Neural progenitor cell (in vitro differentiated cells): ENCODE measurements at regions not wholly inside any gene's neighbourhood (a gene's known extent, or its start where the extent isn't known, plus 50 kb on each side); places are given as distances from the start of the nearest gene placed in this dataset.

Experiments used
- DNase-seq: peaks from one replicate; pipeline ENCODE4 v3.0.0-alpha.2; 2016; ENCODE audit warnings: low spot score
- H2AFZ ChIP-seq: fragments of 200-600 bp; sonication (generic); replicated peaks from 2 replicates; pipeline ENCODE4 v1.6.1; 2016; ENCODE audit warnings: antibody characterized with exemption
- H3F3A ChIP-seq: fragments of 200-600 bp; sonication (generic); 2 replicates; pipeline ENCODE4 v1.6.1; 2016; ENCODE audit warnings: antibody characterized with exemption, low read depth
- H3K27ac ChIP-seq: fragments of 200-600 bp; sonication (generic); 2 replicates; pipeline ENCODE4 v1.5.1; 2016; ENCODE audit warnings: mild to moderate bottlenecking
- H3K27me3 ChIP-seq: fragments of 200-600 bp; sonication (generic); 2 replicates; pipeline ENCODE4 v1.6.1; 2016; ENCODE audit warnings: mild to moderate bottlenecking, moderate library complexity
- H3K36me3 ChIP-seq: fragments of 200-600 bp; sonication (generic); 2 replicates; pipeline ENCODE4 v1.5.1; 2016
- H3K4me1 ChIP-seq: fragments of 200-600 bp; sonication (generic); 2 replicates; pipeline ENCODE4 v1.6.1; 2016; ENCODE audit warnings: mixed run types
- H3K4me2 ChIP-seq: fragments of 200-600 bp; sonication (generic); 2 replicates; pipeline ENCODE4 v1.6.1; 2016
- H3K4me3 ChIP-seq: fragments of 200-600 bp; sonication (generic); 2 replicates; pipeline ENCODE4 v1.5.1; 2016
- H3K79me2 ChIP-seq: fragments of 200-600 bp; sonication (generic); 2 replicates; pipeline ENCODE4 v1.6.1; 2016; ENCODE audit warnings: low read depth
- H3K9ac ChIP-seq: fragments of 200-600 bp; sonication (generic); 2 replicates; pipeline ENCODE4 v1.6.1; 2016
- H3K9me3 ChIP-seq: fragments of 200-600 bp; sonication (generic); 2 replicates; pipeline ENCODE4 v1.5.1; 2016; ENCODE audit warnings: low read depth
- H4K20me1 ChIP-seq: fragments of 200-600 bp; sonication (generic); 2 replicates; pipeline ENCODE4 v1.6.1; 2016; ENCODE audit warnings: low read depth
- H3K27ac Mint-ChIP-seq: 3 replicates; pipeline ENCODE4 v1.8.0; 2021; ENCODE audit warnings: mixed read lengths
- H3K27me3 Mint-ChIP-seq: 2 replicates; pipeline ENCODE4 v1.8.0; 2022; ENCODE audit warnings: low read depth, mild to moderate bottlenecking, inconsistent platforms, moderate library complexity, mixed read lengths; ENCODE audit not compliant: insufficient read depth
- H3K36me3 Mint-ChIP-seq: 3 replicates; pipeline ENCODE4 v1.8.0; 2021; ENCODE audit warnings: mixed read lengths
- H3K4me1 Mint-ChIP-seq: 3 replicates; pipeline ENCODE4 v1.8.0; 2021; ENCODE audit warnings: mixed read lengths
- H3K4me3 Mint-ChIP-seq: 3 replicates; pipeline ENCODE4 v1.8.0; 2021; ENCODE audit warnings: mild to moderate bottlenecking, moderate library complexity, mixed read lengths
- H3K9me3 Mint-ChIP-seq: 3 replicates; pipeline ENCODE4 v1.8.0; 2020; ENCODE audit warnings: mixed read lengths
- CTCF ChIP-seq: fragments of 200-600 bp; sonication (generic); IDR thresholded peaks from 2 replicates; pipeline ENCODE4 v1.5.1; 2017; ENCODE audit warnings: antibody characterized with exemption, mild to moderate bottlenecking
- EZH2 ChIP-seq: fragments of 200-600 bp; sonication (generic); IDR thresholded peaks from 2 replicates; pipeline ENCODE4 v1.6.1; 2017; ENCODE audit warnings: antibody characterized with exemption, mild to moderate bottlenecking, moderate library complexity
- EZH2phosphoT487 ChIP-seq: fragments of 200-600 bp; sonication (generic); IDR thresholded peaks from 2 replicates; pipeline ENCODE4 v1.6.1; 2017; ENCODE audit warnings: antibody characterized with exemption

- no peaks in the 10 kb centered on the region for H3K27me3 ChIP-seq
- TF ChIP-seq EZH2phosphoT487, result no peak
- H3K4me2 ChIP-seq, result no peak overlapping the region
- H3K79me2 ChIP-seq, result no peaks in the 10 kb centered on the region
- H4K20me1 ChIP-seq, result no peaks in the 10 kb centered on the region
- no peak overlapping the region for H3K4me3 ChIP-seq
- H3K36me3 ChIP-seq, result no peaks in the 10 kb centered on the region
- no peaks in the 10 kb centered on the region for H3K4me1 Mint-ChIP-seq
- H3K36me3 Mint-ChIP-seq, result no peaks in the 10 kb centered on the region
- no peak overlapping the region for H2AFZ ChIP-seq
- H3K27ac ChIP-seq, result no peak overlapping the region
- H3K27ac Mint-ChIP-seq, result no peak overlapping the region
- H3K9me3 ChIP-seq, result no peaks in the 10 kb centered on the region
- H3K9ac ChIP-seq, result no peak overlapping the region
- H3K4me3 Mint-ChIP-seq, result no peak overlapping the region
- no peak for DNase-seq
- H3K4me1 ChIP-seq, result no peaks in the 10 kb centered on the region
- no peaks in the 10 kb centered on the region for H3F3A ChIP-seq
- H3K9me3 Mint-ChIP-seq, result no peaks in the 10 kb centered on the region
- no peaks in the 10 kb centered on the region for H3K27me3 Mint-ChIP-seq
These were observed 83.1 kb upstream of the SLC5A12 start for GRCh38 chr11:26805001-26805400.

GRCh38 chr11:26806219-26806618, 84.4 kb upstream of the SLC5A12 start:
- Histone ChIP-seq H2AFZ (no peak overlapping the region), H3K79me2 (no peaks in the 10 kb centered on the region), H3F3A (no peaks in the 10 kb centered on the region), H3K36me3 (no peaks in the 10 kb centered on the region), H4K20me1 (no peaks in the 10 kb centered on the region), H3K27ac (no peak overlapping the region), H3K27me3 (no peaks in the 10 kb centered on the region), H3K4me1 (no peaks in the 10 kb centered on the region), H3K9me3 (peaks cover 4% of the 10 kb centered on the region), H3K9ac (no peak overlapping the region), H3K4me3 (no peak overlapping the region), H3K4me2 (no peak overlapping the region)
- H3K4me3 Mint-ChIP-seq, result no peak overlapping the region
- no peak for DNase-seq
- H3K27me3 Mint-ChIP-seq, result no peaks in the 10 kb centered on the region
- TF ChIP-seq EZH2phosphoT487, result no peak
- TF ChIP-seq EZH2, result no peak
- TF ChIP-seq CTCF, result no peak
- no peaks in the 10 kb centered on the region for H3K9me3 Mint-ChIP-seq
- no peak overlapping the region for H3K27ac Mint-ChIP-seq
- no peaks in the 10 kb centered on the region for H3K4me1 Mint-ChIP-seq
- no peaks in the 10 kb centered on the region for H3K36me3 Mint-ChIP-seq

GRCh38 chr11:26820739-26821138, 98.9 kb upstream of the SLC5A12 start:
- Mint-ChIP-seq H3K36me3 (peaks cover 11% of the 10 kb centered on the region), H3K27me3 (peaks cover 4% of the 10 kb centered on the region), H3K4me1 (no peaks in the 10 kb centered on the region), H3K4me3 (no peak overlapping the region), H3K9me3 (peaks cover 36% of the 10 kb centered on the region), H3K27ac (no peak overlapping the region)
- peaks cover 9% of the 10 kb centered on the region for H3K9me3 ChIP-seq
- DNase-seq, result no peak
- no peaks in the 10 kb centered on the region for H3K79me2 ChIP-seq
- H3K4me1 ChIP-seq, result no peaks in the 10 kb centered on the region
- H3K9ac ChIP-seq, result no peak overlapping the region
- no peaks in the 10 kb centered on the region for H3K36me3 ChIP-seq
- H3K27me3 ChIP-seq, result no peaks in the 10 kb centered on the region
- no peaks in the 10 kb centered on the region for H4K20me1 ChIP-seq
- H3K4me2 ChIP-seq, result no peak overlapping the region
- TF ChIP-seq CTCF (no peak), EZH2 (no peak), EZH2phosphoT487 (no peak)
- H2AFZ ChIP-seq, result no peak overlapping the region
- no peak overlapping the region for H3K27ac ChIP-seq
- no peaks in the 10 kb centered on the region for H3F3A ChIP-seq
- H3K4me3 ChIP-seq, result no peak overlapping the region

GRCh38 chr11:26823963-26824362, 102.1 kb upstream of the SLC5A12 start:
- H3K27ac Mint-ChIP-seq, result no peak overlapping the region
- H3K4me1 ChIP-seq, result no peaks in the 10 kb centered on the region
- H3K27ac ChIP-seq, result no peak overlapping the region
- H4K20me1 ChIP-seq, result no peaks in the 10 kb centered on the region
- no peaks in the 10 kb centered on the region for H3F3A ChIP-seq
- no peak overlapping the region for H3K4me3 ChIP-seq
- H3K9me3 Mint-ChIP-seq, result peaks cover 33% of the 10 kb centered on the region
- no peaks in the 10 kb centered on the region for H3K79me2 ChIP-seq
- H2AFZ ChIP-seq, result no peak overlapping the region
- peaks cover 4% of the 10 kb centered on the region for H3K27me3 Mint-ChIP-seq
- no peak overlapping the region for H3K4me3 Mint-ChIP-seq
- peaks cover 11% of the 10 kb centered on the region for H3K36me3 Mint-ChIP-seq
- H3K4me1 Mint-ChIP-seq, result no peaks in the 10 kb centered on the region
- DNase-seq, result no peak
- H3K9me3 ChIP-seq, result peaks cover 16% of the 10 kb centered on the region
- no peaks in the 10 kb centered on the region for H3K36me3 ChIP-seq
- no peak overlapping the region for H3K9ac ChIP-seq
- TF ChIP-seq CTCF (no peak), EZH2 (no peak), EZH2phosphoT487 (no peak)
- no peaks in the 10 kb centered on the region for H3K27me3 ChIP-seq
- no peak overlapping the region for H3K4me2 ChIP-seq
